ENCODE measurements at regions not wholly inside any gene's neighbourhood (a gene's known extent, or its start where the extent isn't known, plus 50 kb on each side); places are given as distances from the start of the nearest gene placed in this dataset.

DNA sequence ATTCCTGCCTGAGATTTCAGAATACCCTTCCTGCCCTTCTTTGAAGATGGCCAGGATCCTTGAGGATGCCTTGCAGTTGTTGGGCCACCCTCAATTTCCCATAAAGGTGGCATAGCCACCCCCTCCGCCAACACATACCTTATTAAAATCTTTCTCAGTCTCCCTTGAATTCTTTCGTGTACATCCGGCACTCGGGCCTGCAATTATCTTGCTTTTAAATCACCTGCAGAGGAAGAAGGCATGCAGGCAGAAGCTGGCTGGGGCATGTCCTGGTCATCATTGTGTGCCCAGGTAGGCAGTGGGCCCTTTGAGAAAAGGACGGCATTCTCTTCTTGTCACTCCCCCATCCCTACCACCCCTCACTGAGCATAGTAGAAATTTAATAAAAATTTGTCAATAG, 189.5 kb upstream of the LYZL1 start:
- TF ChIP-seq CTCF (IDR thresholded peaks at IDR 0.05) = no peak
- H3K27ac Mint-ChIP-seq = no peak overlapping the region
- no peak for DNase-seq
- no peaks in the 10 kb centered on the region for H3K9me3 Mint-ChIP-seq
- H3K27me3 Mint-ChIP-seq (ENCODE audit: insufficient read depth) = peaks cover 36% of the 10 kb centered on the region
- no peak overlapping the region for H3K4me3 Mint-ChIP-seq
- peaks cover under 1% of the 10 kb centered on the region; the same call in 1 of the 2 replicates for H3K4me1 Mint-ChIP-seq (ENCODE audit: low read depth)
- no peaks in the 10 kb centered on the region for H3K36me3 Mint-ChIP-seq (ENCODE audit: low read depth)

DNA sequence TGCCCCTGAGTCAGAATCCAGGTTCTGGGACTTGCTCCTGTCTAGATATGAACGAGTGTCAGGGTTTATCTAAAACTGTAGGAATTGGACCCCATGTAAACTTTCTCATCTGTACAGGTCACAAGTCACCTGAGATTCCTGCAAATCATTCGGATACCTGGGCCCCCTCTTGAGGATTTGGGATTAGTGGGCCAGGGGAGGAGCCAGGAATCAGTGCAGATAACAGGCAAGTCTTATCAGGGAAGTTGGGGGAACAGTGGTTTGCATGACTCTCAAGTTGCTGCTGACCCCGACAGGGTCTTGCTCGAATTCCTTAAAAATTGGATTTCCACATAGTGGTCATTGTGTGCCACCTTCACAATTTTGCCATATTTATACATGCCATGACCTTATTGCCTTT, 188.4 kb upstream of the LYZL1 start:
- Mint-ChIP-seq H3K27me3 (ENCODE audit: insufficient read depth) (peaks cover 36% of the 10 kb centered on the region), H3K27ac (no peak overlapping the region), H3K4me3 (no peak overlapping the region), H3K9me3 (no peaks in the 10 kb centered on the region), H3K36me3 (ENCODE audit: low read depth) (no peaks in the 10 kb centered on the region), H3K4me1 (ENCODE audit: low read depth) (peaks cover 11% of the 10 kb centered on the region)
- DNase-seq = no peak
- TF ChIP-seq CTCF (IDR thresholded peaks at IDR 0.05) = no peak

GRCh38 chr10:29102233-29102632, 186.6 kb upstream of the LYZL1 start:
- Mint-ChIP-seq H3K4me3 (no peak overlapping the region), H3K36me3 (ENCODE audit: low read depth) (no peaks in the 10 kb centered on the region), H3K4me1 (ENCODE audit: low read depth) (peaks cover 21% of the 10 kb centered on the region), H3K27me3 (ENCODE audit: insufficient read depth) (peaks cover 29% of the 10 kb centered on the region), H3K9me3 (no peaks in the 10 kb centered on the region), H3K27ac (no peak overlapping the region)
- TF ChIP-seq CTCF (IDR thresholded peaks at IDR 0.05) = no peak
- no peak for DNase-seq

GRCh38 chr10:29102636-29103035, 186.2 kb upstream of the LYZL1 start:
- Mint-ChIP-seq H3K9me3 (no peaks in the 10 kb centered on the region), H3K4me1 (ENCODE audit: low read depth) (peaks cover 21% of the 10 kb centered on the region), H3K4me3 (no peak overlapping the region), H3K27me3 (ENCODE audit: insufficient read depth) (peaks cover 26% of the 10 kb centered on the region), H3K27ac (no peak overlapping the region), H3K36me3 (ENCODE audit: low read depth) (no peaks in the 10 kb centered on the region)
- no peak for TF ChIP-seq CTCF (IDR thresholded peaks at IDR 0.05)
- DNase-seq = no peak

GRCh38 chr10:29104661-29105399, 184.0 kb upstream of the LYZL1 start:
- DNase-seq = no peak
- Mint-ChIP-seq H3K27me3 (ENCODE audit: insufficient read depth) (peaks cover 27% of the 10 kb centered on the region), H3K4me3 (no peak overlapping the region), H3K4me1 (ENCODE audit: low read depth) (peaks cover 21% of the 10 kb centered on the region), H3K9me3 (no peaks in the 10 kb centered on the region), H3K36me3 (ENCODE audit: low read depth) (no peaks in the 10 kb centered on the region), H3K27ac (no peak overlapping the region)
- TF ChIP-seq CTCF (IDR thresholded peaks at IDR 0.05) = no peak

Measured in HFFc6 (cell line).